Tibial nerve (tissue), 4 donors: ENCODE measurements at regions not wholly inside any gene's neighbourhood (a gene's known extent, or its start where the extent isn't known, plus 50 kb on each side); places are given as distances from the start of the nearest gene placed in this dataset.

Experiments
- CTCF ChIP-seq, 5 experiments: fragments of 200-600 bp in 3 of 5; fragments of 450-650 bp in 2 of 5; sonication (generic) in 3 of 5; IDR thresholded peaks; one replicate each; pipeline ENCODE4 v1.5.1; 2016 to 2019; ENCODE audit warnings: antibody characterized with exemption in 5 of 5, mild to moderate bottlenecking in 3 of 5, moderate library complexity in 2 of 5
- EP300 ChIP-seq, 2 donors: sonication (generic); formaldehyde crosslinking; IDR thresholded peaks; one replicate each; pipeline ENCODE4 v1.6.1; 2017; ENCODE audit warnings: antibody characterized with exemption in 2 of 2, mild to moderate bottlenecking in 1 of 2
- POLR2A ChIP-seq, 2 donors: fragments of 450-650 bp; IDR thresholded peaks; one replicate each; pipeline ENCODE4 v1.6.1; 2017; ENCODE audit warnings: antibody characterized with exemption in 2 of 2, mild to moderate bottlenecking in 2 of 2, moderate library complexity in 2 of 2

DNA sequence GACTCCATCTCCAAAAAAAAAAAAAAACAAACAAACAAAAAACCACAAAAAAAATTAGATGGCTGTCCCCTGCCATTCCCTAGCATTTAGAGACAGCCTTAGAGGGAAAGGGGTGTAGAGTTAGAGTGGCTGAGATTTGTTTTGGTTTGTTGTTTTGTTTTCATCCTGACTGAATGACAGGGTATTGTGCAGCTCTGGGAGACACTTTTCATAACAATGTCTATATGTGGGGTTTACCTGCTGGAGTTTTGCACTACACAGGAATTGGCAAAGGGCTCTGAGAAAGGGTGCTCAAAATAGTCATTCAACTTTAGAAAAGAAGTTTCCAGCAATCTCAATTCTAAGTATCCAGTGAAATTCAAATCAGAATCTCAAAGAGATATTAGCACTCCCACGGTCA is 732.5 kb upstream of the CHAC2 start:
- TF ChIP-seq CTCF (IDR thresholded peaks at IDR 0.05) (no peak), EP300 (IDR thresholded peaks at IDR 0.05) (no peak), POLR2A (IDR thresholded peaks at IDR 0.05) (no peak)
